ENCODE measurements at regions not wholly inside any gene's neighbourhood (a gene's known extent, or its start where the extent isn't known, plus 50 kb on each side); places are given as distances from the start of the nearest gene placed in this dataset.

- peak overlapping the region in 1 of 3 donors; percentile 15 for H3K9ac ChIP-seq (ENCODE audit: low read length in 3 of 3)
- H3K9me3 ChIP-seq (ENCODE audit: control insufficient read depth in 2 of 3, insufficient read depth in 1 of 3, low read length in 3 of 3): no peaks in the 10 kb centered on the region
- no peak for FAIRE-seq
- peak in 1 of 5 donors; percentile 14 for DNase-seq
- peaks cover 0 to 12% (median 2%) of the 10 kb centered on the region in 3 donors for H3K4me1 ChIP-seq (ENCODE audit: control insufficient read depth in 2 of 3, insufficient read depth in 2 of 3, low read depth in 1 of 3, low read length in 3 of 3)
- H3K4me3 ChIP-seq (ENCODE audit: low read length in 3 of 3): no peak overlapping the region
- H3K27ac ChIP-seq (ENCODE audit: low read depth in 2 of 2, low read length in 2 of 2): no peak overlapping the region
- no peaks in the 10 kb centered on the region for H3K36me3 ChIP-seq (ENCODE audit: control insufficient read depth in 2 of 3, insufficient read depth in 3 of 3, low read length in 3 of 3)
- H3K27me3 ChIP-seq (ENCODE audit: control insufficient read depth, insufficient read depth, low read length): no peaks in the 10 kb centered on the region
- intact Hi-C loops (cut with DNase I): loop anchor here (10.0 kb wide), 2 partner anchors 172 to 462 kb away; no protein-coding TSS in a partner anchor
- no peak for TF ChIP-seq CTCF (IDR thresholded peaks at IDR 0.05; ENCODE audit: borderline replicate concordance, extremely low read depth, insufficient read depth)
Observed at GRCh38 chr7:25392588-25393338, 164.5 kb upstream of the NPVF start.

GRCh38 chr7:25395976-25396375 is 167.7 kb upstream of the NPVF start:
- intact Hi-C loops (cut with DNase I): loop anchor here (10.0 kb wide), 2 partner anchors 169 to 459 kb away; no protein-coding TSS in a partner anchor
- Histone ChIP-seq H3K4me3 (ENCODE audit: low read length in 3 of 3) (no peak overlapping the region), H3K9ac (ENCODE audit: low read length in 3 of 3) (no peak overlapping the region), H3K27me3 (ENCODE audit: control insufficient read depth, insufficient read depth, low read length) (no peaks in the 10 kb centered on the region), H3K9me3 (ENCODE audit: control insufficient read depth in 2 of 3, insufficient read depth in 1 of 3, low read length in 3 of 3) (no peaks in the 10 kb centered on the region), H3K4me1 (ENCODE audit: control insufficient read depth in 2 of 3, insufficient read depth in 2 of 3, low read depth in 1 of 3, low read length in 3 of 3) (peaks cover 0 to 10% (median 2%) of the 10 kb centered on the region in 3 donors), H3K36me3 (ENCODE audit: control insufficient read depth in 2 of 3, insufficient read depth in 3 of 3, low read length in 3 of 3) (no peaks in the 10 kb centered on the region), H3K27ac (ENCODE audit: low read depth in 2 of 2, low read length in 2 of 2) (no peak overlapping the region)
- FAIRE-seq: no peak
- no peak for TF ChIP-seq CTCF (IDR thresholded peaks at IDR 0.05; ENCODE audit: borderline replicate concordance, extremely low read depth, insufficient read depth)
- no peak for DNase-seq

- DNase-seq (peak in 2 of 5 donors; percentile 85 to 88), FAIRE-seq (no peak)
- no peaks in the 10 kb centered on the region for H3K9me3 ChIP-seq (ENCODE audit: control insufficient read depth in 2 of 3, insufficient read depth in 1 of 3, low read length in 3 of 3)
- no peak for TF ChIP-seq CTCF (IDR thresholded peaks at IDR 0.05; ENCODE audit: borderline replicate concordance, extremely low read depth, insufficient read depth)
- intact Hi-C loops (cut with DNase I): loop anchor here (10.0 kb wide), 2 partner anchors 168 to 458 kb away; no protein-coding TSS in a partner anchor
- H3K36me3 ChIP-seq (ENCODE audit: control insufficient read depth in 2 of 3, insufficient read depth in 3 of 3, low read length in 3 of 3): no peaks in the 10 kb centered on the region
- no peak overlapping the region for H3K9ac ChIP-seq (ENCODE audit: low read length in 3 of 3)
- H3K4me3 ChIP-seq (ENCODE audit: low read length in 3 of 3): no peak overlapping the region
- no peaks in the 10 kb centered on the region for H3K27me3 ChIP-seq (ENCODE audit: control insufficient read depth, insufficient read depth, low read length)
- no peak overlapping the region for H3K27ac ChIP-seq (ENCODE audit: low read depth in 2 of 2, low read length in 2 of 2)
- peaks cover 0 to 10% (median 2%) of the 10 kb centered on the region in 3 donors for H3K4me1 ChIP-seq (ENCODE audit: control insufficient read depth in 2 of 3, insufficient read depth in 2 of 3, low read depth in 1 of 3, low read length in 3 of 3)
Observed at GRCh38 chr7:25396668-25397067, 168.4 kb upstream of the NPVF start.

Data from kidney (tissue), 13 donors.